IPS-20b (cell line): ENCODE measurements at regions not wholly inside any gene's neighbourhood (a gene's known extent, or its start where the extent isn't known, plus 50 kb on each side); places are given as distances from the start of the nearest gene placed in this dataset.

Experiments
- H3K27ac ChIP-seq: one replicate; pipeline ENCODE4 v1.5.1; 2013; ENCODE audit warnings: low read length
- H3K27me3 ChIP-seq: 2 replicates; pipeline ENCODE4 v1.6.1; 2013; ENCODE audit warnings: mild to moderate bottlenecking, low read length, inconsistent platforms; ENCODE audit not compliant: insufficient read depth
- H3K36me3 ChIP-seq: 2 replicates; pipeline ENCODE4 v1.6.1; 2013; ENCODE audit warnings: low read depth, mild to moderate bottlenecking, inconsistent platforms, low read length, moderate library complexity; ENCODE audit not compliant: insufficient read depth
- H3K4me1 ChIP-seq: 2 replicates; pipeline ENCODE4 v1.6.1; 2013; ENCODE audit warnings: mild to moderate bottlenecking, control low read depth, inconsistent platforms, low read length, moderate library complexity; ENCODE audit not compliant: insufficient read depth
- H3K4me3 ChIP-seq: 2 replicates; pipeline ENCODE4 v1.5.1; 2013; ENCODE audit warnings: mild to moderate bottlenecking, low read length, inconsistent platforms
- H3K9ac ChIP-seq: 2 replicates; pipeline ENCODE4 v1.6.1; 2013; ENCODE audit warnings: low read depth, mild to moderate bottlenecking, inconsistent platforms, low read length, moderate library complexity
- H3K9me3 ChIP-seq: 2 replicates; pipeline ENCODE4 v1.6.1; 2013; ENCODE audit warnings: mild to moderate bottlenecking, low read depth, low read length, inconsistent platforms; ENCODE audit not compliant: insufficient read depth

DNA sequence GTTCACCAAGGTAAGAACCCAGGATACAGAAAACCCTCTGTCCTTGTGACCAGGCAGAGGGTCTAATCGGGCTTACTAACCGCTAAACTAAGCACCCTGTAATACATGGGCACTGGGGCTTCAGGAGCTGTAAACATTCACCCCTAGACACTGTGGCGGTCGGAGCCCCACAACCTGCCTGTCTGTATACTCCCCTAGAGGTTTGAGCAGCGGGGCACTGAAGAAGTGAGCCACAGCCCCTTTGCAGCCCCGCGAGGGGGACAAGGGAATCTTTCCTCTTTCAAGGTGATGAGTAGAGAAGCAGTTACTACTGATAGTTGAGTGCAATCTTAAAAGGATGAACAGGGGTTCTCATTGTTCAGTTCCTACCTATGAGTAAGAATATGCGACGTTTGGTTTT is 397.2 kb downstream of the AEBP2 start:
- no peaks in the 10 kb centered on the region for H3K27me3 ChIP-seq
- no peak overlapping the region for H3K9ac ChIP-seq
- H3K4me1 ChIP-seq = no peaks in the 10 kb centered on the region; the same call in 1 of the 2 replicates
- no peaks in the 10 kb centered on the region for H3K36me3 ChIP-seq
- H3K27ac ChIP-seq = no peak overlapping the region
- no peaks in the 10 kb centered on the region for H3K9me3 ChIP-seq
- H3K4me3 ChIP-seq = no peak overlapping the region

DNA sequence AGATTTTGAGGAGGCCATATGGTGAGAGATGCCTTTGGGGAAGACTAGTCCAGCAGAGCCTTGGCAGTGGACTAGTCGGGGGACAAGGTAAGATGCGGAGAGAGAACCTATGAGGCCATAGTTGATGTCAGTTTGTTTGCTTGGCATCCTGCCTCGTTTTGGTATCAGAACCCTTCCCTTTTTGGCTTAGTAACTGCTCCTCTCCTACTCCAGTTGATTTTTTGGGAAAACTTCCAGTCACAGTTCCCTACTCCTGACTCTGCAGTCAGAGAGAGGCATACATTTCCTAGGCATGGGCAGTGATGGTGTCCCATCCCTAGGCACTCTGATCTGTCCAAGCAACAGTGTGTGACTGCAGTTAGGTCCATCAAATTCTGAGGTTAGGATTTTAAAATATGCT is 398.3 kb downstream of the AEBP2 start:
- no peak overlapping the region for H3K27ac ChIP-seq
- H3K9me3 ChIP-seq = no peaks in the 10 kb centered on the region
- no peaks in the 10 kb centered on the region for H3K27me3 ChIP-seq
- no peak overlapping the region for H3K4me3 ChIP-seq
- H3K9ac ChIP-seq = no peak overlapping the region
- no peaks in the 10 kb centered on the region for H3K36me3 ChIP-seq
- no peaks in the 10 kb centered on the region; the same call in 1 of the 2 replicates for H3K4me1 ChIP-seq

DNA sequence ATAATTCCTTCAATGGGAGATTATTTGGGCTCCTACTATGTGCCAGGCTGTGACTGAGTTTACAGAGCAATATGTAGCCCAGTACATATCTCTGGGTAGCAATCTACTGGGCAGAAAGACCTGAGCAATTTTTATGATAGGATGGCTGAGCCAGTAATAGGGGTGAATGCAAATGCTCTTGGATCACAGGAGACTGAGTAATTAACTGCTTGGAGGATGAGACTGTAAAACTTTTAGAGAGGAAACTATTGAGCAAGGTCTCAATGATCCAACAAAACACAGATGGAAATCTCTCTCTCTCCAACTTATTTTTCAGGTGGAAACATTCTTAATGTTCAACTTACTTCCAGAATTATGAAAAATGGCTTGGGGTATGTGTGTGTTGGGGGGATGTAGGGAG is 402.2 kb downstream of the AEBP2 start:
- no peak overlapping the region for H3K4me3 ChIP-seq
- H3K36me3 ChIP-seq = no peaks in the 10 kb centered on the region
- H3K9ac ChIP-seq = no peak overlapping the region
- H3K27ac ChIP-seq = no peak overlapping the region
- H3K4me1 ChIP-seq = no peaks in the 10 kb centered on the region
- no peaks in the 10 kb centered on the region for H3K27me3 ChIP-seq
- no peaks in the 10 kb centered on the region for H3K9me3 ChIP-seq

- no peak overlapping the region for H3K27ac ChIP-seq
- H3K9ac ChIP-seq = no peak overlapping the region
- H3K27me3 ChIP-seq = no peaks in the 10 kb centered on the region
- no peaks in the 10 kb centered on the region for H3K4me1 ChIP-seq
- H3K9me3 ChIP-seq = no peaks in the 10 kb centered on the region
- H3K4me3 ChIP-seq = no peak overlapping the region
- no peaks in the 10 kb centered on the region for H3K36me3 ChIP-seq
Measured at GRCh38 chr12:19842116-19842515, 402.8 kb downstream of the AEBP2 start.

DNA sequence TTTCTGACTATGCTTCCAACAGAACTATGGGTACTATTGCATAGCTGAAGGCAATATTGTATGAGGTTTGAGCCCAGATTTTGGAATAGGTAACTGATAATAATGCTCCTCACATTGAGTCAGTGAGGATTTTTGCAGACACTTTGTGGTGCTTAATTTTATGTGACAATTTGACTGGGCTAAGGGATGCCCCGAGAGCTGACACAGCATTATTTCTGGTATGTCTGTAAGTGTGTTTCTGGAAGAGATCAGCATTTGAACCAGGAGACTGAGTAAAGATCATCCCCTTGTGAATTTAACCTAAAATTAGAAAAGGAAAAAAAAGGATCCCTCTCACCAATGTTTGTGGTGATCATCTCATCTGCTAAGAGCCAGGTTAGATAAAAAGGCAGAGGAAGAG is 404.9 kb downstream of the AEBP2 start:
- no peaks in the 10 kb centered on the region for H3K9me3 ChIP-seq
- no peaks in the 10 kb centered on the region for H3K36me3 ChIP-seq
- no peak overlapping the region for H3K9ac ChIP-seq
- H3K27me3 ChIP-seq = no peaks in the 10 kb centered on the region
- H3K4me1 ChIP-seq = no peaks in the 10 kb centered on the region
- no peak overlapping the region for H3K4me3 ChIP-seq
- no peak overlapping the region for H3K27ac ChIP-seq

DNA sequence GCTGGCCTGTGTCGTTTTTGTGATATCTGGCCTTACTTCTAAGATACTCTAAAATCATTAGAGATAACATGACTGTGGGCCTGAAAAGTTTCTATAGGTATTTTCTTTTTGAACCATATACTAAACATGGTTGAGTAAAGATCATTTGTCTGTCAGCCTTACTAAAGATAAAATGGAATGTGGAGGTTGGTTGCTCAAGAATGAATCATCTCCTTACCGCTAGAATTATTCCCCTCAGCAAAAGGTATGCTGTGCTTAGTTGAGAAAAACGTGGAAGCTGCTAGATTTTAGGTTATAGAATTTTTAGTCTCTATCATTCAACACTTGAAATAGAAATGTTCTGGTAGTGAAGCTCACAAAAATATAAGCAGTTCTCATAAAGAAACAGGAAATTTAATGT is 407.3 kb downstream of the AEBP2 start:
- no peaks in the 10 kb centered on the region for H3K4me1 ChIP-seq
- no peak overlapping the region for H3K27ac ChIP-seq
- no peaks in the 10 kb centered on the region for H3K36me3 ChIP-seq
- H3K9ac ChIP-seq = no peak overlapping the region
- H3K27me3 ChIP-seq = no peaks in the 10 kb centered on the region
- H3K4me3 ChIP-seq = no peak overlapping the region
- no peaks in the 10 kb centered on the region; the same call in 1 of the 2 replicates for H3K9me3 ChIP-seq

DNA sequence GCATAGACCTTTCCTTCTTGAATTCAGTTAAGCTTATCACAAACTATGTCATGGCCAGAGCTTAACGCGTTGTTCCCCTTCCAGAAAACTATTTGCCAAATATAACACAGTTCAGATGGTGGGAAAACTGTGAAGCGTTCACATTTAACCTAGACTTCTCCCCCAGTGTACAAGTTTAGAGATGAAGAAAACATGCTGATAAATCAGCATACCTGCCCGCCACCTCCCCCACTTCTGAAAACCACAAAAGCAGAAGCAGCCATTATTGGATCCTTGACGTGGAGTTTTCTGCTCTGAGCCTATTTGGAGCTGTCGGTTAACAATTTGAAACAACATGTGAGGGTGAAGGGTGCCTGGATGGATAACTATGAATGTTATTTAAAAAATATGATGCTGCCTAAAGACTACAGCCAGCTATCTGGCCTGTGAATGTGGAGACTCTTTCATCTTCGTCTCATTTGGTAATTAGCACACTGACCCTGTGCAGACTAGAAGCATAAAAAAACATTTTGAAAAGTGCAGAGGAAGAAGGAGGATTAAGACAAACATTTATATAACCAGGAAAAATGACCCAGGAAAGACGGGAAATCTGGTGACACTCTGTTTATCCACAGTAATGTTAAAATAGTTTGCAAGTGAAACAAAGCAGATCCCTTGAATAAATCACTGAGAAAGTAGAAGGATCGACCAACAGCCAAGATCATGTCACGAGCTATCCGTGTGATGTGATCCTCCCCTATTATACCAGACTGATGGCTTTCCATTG is 408.2 kb downstream of the AEBP2 start:
- Histone ChIP-seq H3K27me3 (no peaks in the 10 kb centered on the region), H3K27ac (no peak overlapping the region), H3K36me3 (no peaks in the 10 kb centered on the region), H3K4me1 (no peaks in the 10 kb centered on the region), H3K9ac (no peak overlapping the region), H3K4me3 (no peak overlapping the region), H3K9me3 (no peaks in the 10 kb centered on the region; the same call in 1 of the 2 replicates)

GRCh38 chr12:19848421-19848820 is 409.1 kb downstream of the AEBP2 start:
- Histone ChIP-seq H3K4me3 (no peak overlapping the region), H3K36me3 (no peaks in the 10 kb centered on the region), H3K9ac (no peak overlapping the region), H3K27ac (no peak overlapping the region), H3K4me1 (no peaks in the 10 kb centered on the region), H3K27me3 (no peaks in the 10 kb centered on the region), H3K9me3 (no peaks in the 10 kb centered on the region; the same call in 1 of the 2 replicates)

DNA sequence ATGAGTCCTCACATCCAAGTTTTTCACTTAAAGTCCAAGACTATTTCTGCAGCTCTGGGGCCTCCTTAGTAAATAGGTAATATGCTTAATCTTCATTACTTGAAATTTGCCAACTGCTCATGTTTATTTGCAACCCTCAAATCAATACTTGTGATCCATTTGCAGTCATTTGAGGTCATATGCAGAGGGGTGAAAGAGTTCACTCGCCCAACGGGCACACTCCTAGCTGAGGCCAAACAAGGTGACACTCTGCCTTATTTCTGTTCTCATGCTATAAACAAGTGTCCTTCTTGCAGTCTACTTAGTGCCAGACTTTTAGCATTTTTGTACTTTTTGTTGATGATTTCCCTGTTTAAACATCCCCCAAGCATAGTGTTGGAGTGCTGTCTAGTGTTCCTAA is 409.9 kb downstream of the AEBP2 start:
- no peak overlapping the region for H3K27ac ChIP-seq
- H3K9ac ChIP-seq = no peak overlapping the region
- H3K36me3 ChIP-seq = no peaks in the 10 kb centered on the region
- H3K27me3 ChIP-seq = no peaks in the 10 kb centered on the region
- H3K4me3 ChIP-seq = no peak overlapping the region
- H3K9me3 ChIP-seq = no peaks in the 10 kb centered on the region; the same call in 1 of the 2 replicates
- no peaks in the 10 kb centered on the region for H3K4me1 ChIP-seq

DNA sequence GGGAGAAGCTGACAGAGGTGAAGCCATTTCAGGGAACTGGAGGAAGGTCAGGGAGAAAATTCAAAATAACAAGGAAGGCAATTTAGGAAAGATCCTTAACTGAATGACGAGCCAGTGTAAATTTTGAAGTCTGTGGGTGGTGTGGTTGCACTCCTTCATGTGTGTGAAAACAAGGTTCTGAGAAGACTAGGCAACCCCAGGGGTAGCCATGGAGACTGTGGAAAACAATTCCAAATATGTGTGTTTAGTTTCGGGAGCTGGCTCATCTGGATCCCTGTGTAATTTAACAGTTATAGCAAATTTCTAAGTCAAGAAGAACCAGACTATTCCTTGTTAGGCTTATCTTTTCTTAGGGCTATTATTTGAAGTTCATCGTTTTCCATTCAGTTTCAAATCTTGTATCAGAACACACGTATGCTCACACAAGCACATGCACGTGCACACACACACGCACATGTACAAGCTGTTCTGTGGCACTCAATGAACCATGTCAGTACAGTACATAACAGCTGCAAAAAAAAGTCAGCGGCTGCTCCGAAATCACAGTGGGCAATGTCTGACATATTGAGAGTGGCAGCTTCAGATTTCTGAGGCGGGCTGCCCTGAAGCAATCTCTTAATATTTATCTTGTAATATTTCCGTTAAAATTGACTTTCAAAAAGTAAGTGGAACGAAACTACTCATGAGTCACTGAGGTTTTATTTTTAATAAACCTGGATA is 411.2 kb downstream of the AEBP2 start:
- Histone ChIP-seq H3K27me3 (no peaks in the 10 kb centered on the region), H3K27ac (no peak overlapping the region), H3K4me1 (no peaks in the 10 kb centered on the region), H3K9me3 (no peaks in the 10 kb centered on the region; the same call in 1 of the 2 replicates), H3K36me3 (no peaks in the 10 kb centered on the region), H3K9ac (no peak overlapping the region), H3K4me3 (no peak overlapping the region)

GRCh38 chr12:19852100-19852855 is 413.0 kb downstream of the AEBP2 start:
- no peak overlapping the region for H3K9ac ChIP-seq
- H3K27ac ChIP-seq = no peak overlapping the region
- no peaks in the 10 kb centered on the region; the same call in 1 of the 2 replicates for H3K9me3 ChIP-seq
- no peaks in the 10 kb centered on the region for H3K36me3 ChIP-seq
- H3K27me3 ChIP-seq = no peaks in the 10 kb centered on the region
- no peaks in the 10 kb centered on the region for H3K4me1 ChIP-seq
- H3K4me3 ChIP-seq = no peak overlapping the region
